ENCODE measurements at regions not wholly inside any gene's neighbourhood (a gene's known extent, or its start where the extent isn't known, plus 50 kb on each side); places are given as distances from the start of the nearest gene placed in this dataset.

DNA sequence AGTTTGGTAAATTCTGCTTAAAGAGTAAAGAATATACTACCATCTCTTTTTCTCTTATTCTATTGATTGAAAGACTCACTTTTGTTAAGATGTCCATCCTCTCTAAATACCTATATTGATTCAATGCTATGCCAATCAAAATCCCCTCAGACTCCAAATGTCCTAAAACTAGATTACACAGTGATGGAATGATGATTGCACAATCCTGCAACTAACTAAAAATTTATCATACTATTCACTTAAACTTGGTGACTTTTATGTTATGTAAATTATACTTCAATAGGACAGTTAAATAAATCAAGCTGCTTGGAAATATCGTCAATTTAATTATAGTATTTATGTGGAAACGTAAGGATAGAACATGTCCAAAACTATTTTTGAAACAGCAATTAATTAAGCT is 2765.1 kb upstream of the PCDH20 start:
- TF ChIP-seq CTCF (IDR thresholded peaks at IDR 0.05; ENCODE audit: low read depth, low read length, poor library complexity, severe bottlenecking) (no peak), EZH2phosphoT487 (IDR thresholded peaks at IDR 0.05; ENCODE audit: borderline replicate concordance, low read length) (no peak)
